IMR-90 (cell line): ENCODE measurements at regions not wholly inside any gene's neighbourhood (a gene's known extent, or its start where the extent isn't known, plus 50 kb on each side); places are given as distances from the start of the nearest gene placed in this dataset.
A peak's percentile ranks its signal among the peaks of the same experiment; 100 is the strongest.

ENCODE experiments used
- ATAC-seq: fragments of 200-7000 bp; cut with Tn5 transposase; 2 replicates; pipeline ENCODE4 v1.9.1; 2020; ENCODE audit warnings: low read depth, mild to moderate bottlenecking, moderate library complexity
- BruUV-seq: library from RNA; stranded (reverse); fragments of 400-500 nt; replicated peaks from 2 replicates; lab custom pipeline; 2021; lab: Mats Ljungman, UMichigan
- CTCF ChIA-PET: fragments of 300-600 bp; formaldehyde crosslinking; extraction: SDS; loops from one replicate; lab custom pipeline; 2021; ENCODE audit warnings: antibody characterized with exemption; lab: Yijun Ruan, JAX
- POLR2A ChIA-PET: fragments of 300-600 bp; sonication (Branson Sonifier 250); formaldehyde crosslinking; loops from one replicate; lab custom pipeline; 2022; ENCODE audit warnings: antibody characterized with exemption; ENCODE audit not compliant: unreplicated experiment; lab: Charles Lee
- DNase-seq: peaks from one replicate; pipeline ENCODE4 v3.0.0; 2013
- H2AFZ ChIP-seq: replicated peaks from 2 replicates; pipeline ENCODE3; 2013; ENCODE audit warnings: low read length, mild to moderate bottlenecking; ENCODE audit not compliant: poor library complexity
- H2AK5ac ChIP-seq: 2 replicates; pipeline ENCODE4 v1.6.1; 2013; ENCODE audit warnings: low read depth, low read length, inconsistent platforms
- H2AK9ac ChIP-seq: replicated peaks from 2 replicates; pipeline ENCODE3; 2013; ENCODE audit warnings: mild to moderate bottlenecking, low read depth, low read length, moderate library complexity; ENCODE audit not compliant: poor library complexity
- H2BK120ac ChIP-seq: 2 replicates; pipeline ENCODE4 v1.6.1; 2013; ENCODE audit warnings: low read depth, low read length, inconsistent platforms
- H2BK15ac ChIP-seq: 3 replicates; pipeline ENCODE4 v1.6.1; 2013; ENCODE audit warnings: low read depth, low read length, inconsistent platforms
- H2BK20ac ChIP-seq: 2 replicates; pipeline ENCODE4 v1.6.1; 2013; ENCODE audit warnings: low read depth, mild to moderate bottlenecking, inconsistent platforms, low read length, moderate library complexity
- H2BK5ac ChIP-seq: 2 replicates; pipeline ENCODE4 v1.6.1; 2013; ENCODE audit warnings: mild to moderate bottlenecking, low read depth, low read length, inconsistent platforms; ENCODE audit not compliant: poor library complexity, severe bottlenecking
- H3K14ac ChIP-seq: replicated peaks from 2 replicates; pipeline ENCODE4 v1.6.1; 2013; ENCODE audit warnings: low read depth, low read length, inconsistent platforms
- H3K18ac ChIP-seq: 2 replicates; pipeline ENCODE4 v1.6.1; 2013; ENCODE audit warnings: low read depth, low read length, control low read depth
- H3K23ac ChIP-seq: 2 replicates; pipeline ENCODE4 v1.6.1; 2013; ENCODE audit warnings: low read depth, low read length, inconsistent platforms
- H3K27ac ChIP-seq: 2 replicates; pipeline ENCODE4 v1.5.1; 2013; ENCODE audit warnings: mild to moderate bottlenecking, control low read depth, low read length; ENCODE audit not compliant: insufficient read depth
- H3K27me3 ChIP-seq: 2 replicates; pipeline ENCODE4 v1.6.1; 2013; ENCODE audit warnings: low read length; ENCODE audit not compliant: control insufficient read depth, insufficient read depth
- H3K36me3 ChIP-seq: 2 replicates; pipeline ENCODE4 v1.6.1; 2013; ENCODE audit warnings: low read length, mixed read lengths; ENCODE audit not compliant: control insufficient read depth, insufficient read depth
- H3K4ac ChIP-seq: 2 replicates; pipeline ENCODE4 v1.6.1; 2013; ENCODE audit warnings: low read depth, low read length, inconsistent platforms
- H3K4me1 ChIP-seq: 2 replicates; pipeline ENCODE4 v1.6.1; 2013; ENCODE audit warnings: low read length, mixed read lengths; ENCODE audit not compliant: control insufficient read depth, insufficient read depth
- H3K4me2 ChIP-seq: 2 replicates; pipeline ENCODE4 v1.6.1; 2013; ENCODE audit warnings: low read depth, mild to moderate bottlenecking, control low read depth, low read length, moderate library complexity
- H3K4me3 ChIP-seq: 2 replicates; pipeline ENCODE4 v1.5.1; 2013; ENCODE audit warnings: low read depth, mild to moderate bottlenecking, control low read depth, low read length, moderate library complexity; ENCODE audit not compliant: insufficient read depth
- H3K56ac ChIP-seq: 2 replicates; pipeline ENCODE4 v1.6.1; 2013; ENCODE audit warnings: low read length, inconsistent platforms; ENCODE audit not compliant: insufficient read depth; ENCODE audit errors: extremely low read depth
- H3K79me1 ChIP-seq, 2 experiments: 2 replicates each; pipeline ENCODE4 v1.6.1; 2013; ENCODE audit warnings: low read length in 2 of 2, inconsistent platforms in 1 of 2, low read depth in 1 of 2
- H3K9ac ChIP-seq: 2 replicates; pipeline ENCODE4 v1.6.1; 2013; ENCODE audit warnings: low read depth, low read length, control low read depth
- H3K9me1 ChIP-seq: 2 replicates; pipeline ENCODE4 v1.6.1; 2013; ENCODE audit warnings: low read length, inconsistent platforms; ENCODE audit not compliant: insufficient read depth
- H3K9me3 ChIP-seq: 2 replicates; pipeline ENCODE4 v1.6.1; 2013; ENCODE audit warnings: low read length; ENCODE audit not compliant: control insufficient read depth, insufficient read depth
- H4K20me1 ChIP-seq: 2 replicates; pipeline ENCODE4 v1.6.1; 2013; ENCODE audit warnings: low read length, inconsistent platforms; ENCODE audit not compliant: insufficient read depth
- H4K5ac ChIP-seq: 2 replicates; pipeline ENCODE4 v1.6.1; 2013; ENCODE audit warnings: mild to moderate bottlenecking, low read depth, low read length, control low read depth
- H4K8ac ChIP-seq, 2 experiments: 2 replicates each; pipeline ENCODE4 v1.6.1; 2013; ENCODE audit warnings: low read depth in 2 of 2, low read length in 2 of 2, control low read depth in 1 of 2, inconsistent platforms in 1 of 2
- H4K91ac ChIP-seq: 2 replicates; pipeline ENCODE4 v1.6.1; 2013; ENCODE audit warnings: low read depth, low read length, inconsistent platforms; ENCODE audit not compliant: insufficient read depth
- CEBPB ChIP-seq: IDR thresholded peaks from 2 replicates; pipeline ENCODE4 v1.6.1; 2012; ENCODE audit warnings: low read depth, low read length, improper control_type of control experiment
- RFX5 ChIP-seq: IDR thresholded peaks from 2 replicates; pipeline ENCODE4 v1.8.0; 2012; ENCODE audit warnings: low read depth, mild to moderate bottlenecking, low read length, moderate library complexity
- WGBS, 2 experiments: methylation state at CpG; one replicate each; pipeline versions ENCODE4 v1.1.5 to v1.1.7; 2013; ENCODE audit warnings: missing lambda C conversion rate in 2 of 2; ENCODE audit not compliant: insufficient read length in 1 of 2; ENCODE audit errors: extremely low coverage in 2 of 2; 5-methylcytosine and 5-hydroxymethylcytosine counted together
- dilution Hi-C: fragments of 300-500 bp; cut with HindIII; formaldehyde crosslinking; loops from one replicate; pipeline ENCODE4 v1.14.3; 2018; ENCODE audit warnings: low sequenced_read_pairs; ENCODE audit not compliant: unreplicated experiment
- in situ Hi-C: fragments of 300-500 bp; cut with MboI; formaldehyde crosslinking; loops from 3 replicates; pipeline ENCODE4 v1.14.3; 2019; ENCODE audit warnings: low sequenced_read_pairs, inconsistent platforms, mixed read lengths
- intact Hi-C: fragments of 100-400 bp; cut with micrococcal nuclease; formaldehyde crosslinking; loops from 2 replicates; pipeline ENCODE4 v1.10.0; 2022

GRCh38 chr15:62362608-62363007, 197.5 kb upstream of the C2CD4B start:
- H2AK5ac ChIP-seq = no peak overlapping the region
- peaks cover 25% of the 10 kb centered on the region for H3K27me3 ChIP-seq
- H2BK20ac ChIP-seq = no peak overlapping the region
- WGBS, 2 experiments = no CpG with 5 or more reads among the region's 5 CpGs
- H3K4me3 ChIP-seq = no peak overlapping the region
- no peak overlapping the region for H4K91ac ChIP-seq
- H2BK120ac ChIP-seq = no peak overlapping the region
- H4K5ac ChIP-seq = no peak overlapping the region
- no peak overlapping the region for H2AK9ac ChIP-seq
- no peak overlapping the region for H3K4ac ChIP-seq
- H3K9me3 ChIP-seq = no peaks in the 10 kb centered on the region
- no peaks in the 10 kb centered on the region for H3K79me1 ChIP-seq
- intact Hi-C loops = no loop called here
- peak; percentile 51 for DNase-seq
- H3K36me3 ChIP-seq = no peaks in the 10 kb centered on the region
- H3K18ac ChIP-seq = no peak overlapping the region
- H3K9ac ChIP-seq = no peak overlapping the region
- H2AFZ ChIP-seq = no peak overlapping the region
- no peak overlapping the region for H3K14ac ChIP-seq
- BruUV-seq = no TSS peak
- H4K8ac ChIP-seq = no peak overlapping the region
- no peaks in the 10 kb centered on the region for H3K4me1 ChIP-seq
- no peak overlapping the region for H2BK5ac ChIP-seq
- no peak overlapping the region for H2BK15ac ChIP-seq
- H3K9me1 ChIP-seq = no peaks in the 10 kb centered on the region
- H3K23ac ChIP-seq = no peak overlapping the region
- dilution Hi-C loops = no loop called here
- no peak overlapping the region for H3K27ac ChIP-seq
- ChIA-PET POLR2A (no interaction called here), CTCF (interaction anchor here (0.6 kb wide), 1 partner anchor 117 kb away, joined by 3 read pairs; no protein-coding TSS in a partner anchor)
- in situ Hi-C loops = no loop called here
- no peak overlapping the region for H3K4me2 ChIP-seq
- H4K20me1 ChIP-seq = no peaks in the 10 kb centered on the region
- no peak overlapping the region for H3K56ac ChIP-seq
- TF ChIP-seq RFX5 = no peak
- TF ChIP-seq CEBPB = peak; percentile 86
- ATAC-seq = peak; percentile 59
